OCI-LY1 (cell line): ENCODE measurements at regions not wholly inside any gene's neighbourhood (a gene's known extent, or its start where the extent isn't known, plus 50 kb on each side); places are given as distances from the start of the nearest gene placed in this dataset.
"Not testable (repeated sequence)": the region's sequence is repeated elsewhere in the genome, so short reads cannot be mapped to it uniquely, and the experiment has no call there.

Source experiments
- H2AFZ ChIP-seq: fragments of 200-600 bp; sonication (generic), shearing (Covaris generic); 2 replicates; pipeline ENCODE4 v1.6.0; 2014; ENCODE audit warnings: antibody characterized with exemption, mild to moderate bottlenecking, low read length
- H3F3A ChIP-seq: fragments of 200-600 bp; sonication (generic), shearing (Covaris generic); 2 replicates; pipeline ENCODE4 v1.6.0; 2014; ENCODE audit warnings: mild to moderate bottlenecking, antibody characterized with exemption, low read length, moderate library complexity; ENCODE audit not compliant: insufficient read depth
- H3K27ac ChIP-seq: fragments of 200-600 bp; sonication (generic); 2 replicates; pipeline ENCODE4 v1.5.1; 2014; ENCODE audit warnings: low read length, mixed run types, mild to moderate bottlenecking, low read depth; ENCODE audit not compliant: poor library complexity, severe bottlenecking
- H3K27me3 ChIP-seq: fragments of 200-600 bp; sonication (generic); 2 replicates; pipeline ENCODE4 v1.6.0; 2014; ENCODE audit warnings: antibody characterized with exemption, mild to moderate bottlenecking, low read length, moderate library complexity; ENCODE audit not compliant: insufficient read depth
- H3K36me3 ChIP-seq: fragments of 200-600 bp; sonication (generic); 2 replicates; pipeline ENCODE4 v1.6.1; 2014; ENCODE audit warnings: mild to moderate bottlenecking, antibody characterized with exemption, low read length, moderate library complexity, mixed read lengths; ENCODE audit not compliant: insufficient read depth
- H3K4me1 ChIP-seq: fragments of 200-600 bp; sonication (generic); 2 replicates; pipeline ENCODE4 v1.5.1; 2014; ENCODE audit warnings: mild to moderate bottlenecking, low read length, moderate library complexity; ENCODE audit not compliant: insufficient read depth, severe bottlenecking
- H3K4me2 ChIP-seq: fragments of 200-600 bp; sonication (generic), shearing (Covaris generic); 2 replicates; pipeline ENCODE4 v1.6.1; 2014; ENCODE audit warnings: low read length
- H3K4me3 ChIP-seq: fragments of 200-600 bp; sonication (generic); 2 replicates; pipeline ENCODE4 v1.5.1; 2014; ENCODE audit warnings: low read length, low read depth, mild to moderate bottlenecking, mixed read lengths; ENCODE audit not compliant: poor library complexity, severe bottlenecking
- H3K79me2 ChIP-seq: fragments of 200-600 bp; shearing (Covaris generic); 2 replicates; pipeline ENCODE4 v1.6.1; 2016; ENCODE audit warnings: mixed run types, low read length, mixed read lengths; ENCODE audit not compliant: insufficient read depth
- H3K9ac ChIP-seq: fragments of 200-600 bp; sonication (generic), shearing (Covaris generic); 2 replicates; pipeline ENCODE4 v1.6.1; 2014; ENCODE audit warnings: mild to moderate bottlenecking, low read length, mixed read lengths
- H3K9me2 ChIP-seq: fragments of 200-600 bp; sonication (generic), shearing (Covaris generic); 2 replicates; pipeline ENCODE4 v1.6.1; 2014; ENCODE audit warnings: low read depth, mild to moderate bottlenecking, low read length, mixed read lengths
- H3K9me3 ChIP-seq: fragments of 200-600 bp; shearing (Covaris generic); 2 replicates; pipeline ENCODE4 v1.6.1; 2014; ENCODE audit warnings: low read length, mixed read lengths
- H4K20me1 ChIP-seq: fragments of 200-600 bp; sonication (generic), shearing (Covaris generic); 2 replicates; pipeline ENCODE4 v1.6.0; 2016; ENCODE audit warnings: mild to moderate bottlenecking, low read length; ENCODE audit not compliant: insufficient read depth
- EZH2 ChIP-seq: fragments of 200-600 bp; sonication (generic), shearing (Covaris generic); IDR thresholded peaks from 2 replicates; pipeline ENCODE4 v1.8.0; 2017; ENCODE audit warnings: borderline replicate concordance, mixed run types, mild to moderate bottlenecking, antibody characterized with exemption, low read length, moderate library complexity, mixed read lengths
- TF ChIP-seq, protein P1 (sequence below): fragments of 200-600 bp; sonication (generic), shearing (Covaris generic); IDR thresholded peaks from 2 replicates; pipeline ENCODE4 v1.5.1; 2017; ENCODE audit warnings: mild to moderate bottlenecking, antibody characterized with exemption, low read length, moderate library complexity, mixed read lengths

DNA sequence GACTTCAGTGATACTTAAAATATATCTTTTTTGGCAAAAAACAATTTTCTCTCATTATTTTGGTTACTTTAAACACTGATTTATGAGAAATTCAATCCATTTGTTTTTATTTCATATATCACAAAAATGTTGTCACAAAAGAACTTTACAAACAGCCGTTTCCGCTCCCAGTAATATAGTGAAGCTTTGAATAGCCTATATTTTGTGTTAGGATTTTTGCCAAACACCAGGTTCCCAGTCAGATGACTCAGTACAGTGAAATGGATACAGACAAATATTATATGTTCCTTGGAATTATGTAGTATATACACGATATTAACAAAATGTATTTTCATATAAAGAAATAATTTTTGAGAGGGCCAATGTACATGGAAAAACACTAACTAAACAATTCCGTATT is 411.1 kb downstream of the CCER1 start:
- H3K27ac ChIP-seq, result no peak overlapping the region
- no peaks in the 10 kb centered on the region for H3K36me3 ChIP-seq
- H3K4me2 ChIP-seq, result no peak overlapping the region
- no peak for TF ChIP-seq EZH2
- TF ChIP-seq, protein P1, sequence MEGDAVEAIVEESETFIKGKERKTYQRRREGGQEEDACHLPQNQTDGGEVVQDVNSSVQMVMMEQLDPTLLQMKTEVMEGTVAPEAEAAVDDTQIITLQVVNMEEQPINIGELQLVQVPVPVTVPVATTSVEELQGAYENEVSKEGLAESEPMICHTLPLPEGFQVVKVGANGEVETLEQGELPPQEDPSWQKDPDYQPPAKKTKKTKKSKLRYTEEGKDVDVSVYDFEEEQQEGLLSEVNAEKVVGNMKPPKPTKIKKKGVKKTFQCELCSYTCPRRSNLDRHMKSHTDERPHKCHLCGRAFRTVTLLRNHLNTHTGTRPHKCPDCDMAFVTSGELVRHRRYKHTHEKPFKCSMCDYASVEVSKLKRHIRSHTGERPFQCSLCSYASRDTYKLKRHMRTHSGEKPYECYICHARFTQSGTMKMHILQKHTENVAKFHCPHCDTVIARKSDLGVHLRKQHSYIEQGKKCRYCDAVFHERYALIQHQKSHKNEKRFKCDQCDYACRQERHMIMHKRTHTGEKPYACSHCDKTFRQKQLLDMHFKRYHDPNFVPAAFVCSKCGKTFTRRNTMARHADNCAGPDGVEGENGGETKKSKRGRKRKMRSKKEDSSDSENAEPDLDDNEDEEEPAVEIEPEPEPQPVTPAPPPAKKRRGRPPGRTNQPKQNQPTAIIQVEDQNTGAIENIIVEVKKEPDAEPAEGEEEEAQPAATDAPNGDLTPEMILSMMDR, result no peak
- H3K4me3 ChIP-seq, result no peak overlapping the region
- no peaks in the 10 kb centered on the region for H3K4me1 ChIP-seq
- no peaks in the 10 kb centered on the region for H3K9me3 ChIP-seq
- no peak overlapping the region for H2AFZ ChIP-seq
- H3K9ac ChIP-seq, result no peak overlapping the region
- no peaks in the 10 kb centered on the region for H3F3A ChIP-seq
- no peaks in the 10 kb centered on the region for H3K79me2 ChIP-seq
- no peaks in the 10 kb centered on the region for H3K27me3 ChIP-seq
- H4K20me1 ChIP-seq, result no peaks in the 10 kb centered on the region
- H3K9me2 ChIP-seq, result no peaks in the 10 kb centered on the region

DNA sequence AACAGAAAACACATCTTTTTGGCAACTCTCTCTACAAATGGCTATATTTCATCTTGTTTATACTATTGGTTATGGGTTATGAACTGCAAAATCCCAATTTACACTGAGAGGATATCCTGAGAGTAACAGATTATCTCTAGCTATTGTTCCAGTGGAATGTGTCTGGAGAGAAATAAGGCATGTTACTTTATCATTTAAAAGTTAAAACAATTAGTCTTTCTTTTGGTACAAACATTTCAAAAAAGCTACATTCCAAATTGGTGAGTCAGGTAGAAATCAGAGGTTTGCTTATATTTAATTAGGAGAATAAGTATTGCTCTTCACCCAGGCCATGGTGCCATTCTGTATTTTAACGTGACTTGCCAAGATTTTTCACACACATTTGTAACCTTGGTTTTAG is 411.6 kb downstream of the CCER1 start:
- no peaks in the 10 kb centered on the region for H4K20me1 ChIP-seq
- H3K9ac ChIP-seq, result no peak overlapping the region
- no peak overlapping the region for H2AFZ ChIP-seq
- no peaks in the 10 kb centered on the region for H3K36me3 ChIP-seq
- H3K4me3 ChIP-seq, result no peak overlapping the region
- no peak overlapping the region for H3K27ac ChIP-seq
- TF ChIP-seq EZH2, result no peak
- TF ChIP-seq, protein P1, result no peak
- H3K9me2 ChIP-seq, result no peaks in the 10 kb centered on the region
- H3K4me1 ChIP-seq, result no peaks in the 10 kb centered on the region
- no peaks in the 10 kb centered on the region for H3K79me2 ChIP-seq
- H3F3A ChIP-seq, result no peaks in the 10 kb centered on the region
- H3K9me3 ChIP-seq, result no peaks in the 10 kb centered on the region
- H3K4me2 ChIP-seq, result no peak overlapping the region
- H3K27me3 ChIP-seq, result no peaks in the 10 kb centered on the region

DNA sequence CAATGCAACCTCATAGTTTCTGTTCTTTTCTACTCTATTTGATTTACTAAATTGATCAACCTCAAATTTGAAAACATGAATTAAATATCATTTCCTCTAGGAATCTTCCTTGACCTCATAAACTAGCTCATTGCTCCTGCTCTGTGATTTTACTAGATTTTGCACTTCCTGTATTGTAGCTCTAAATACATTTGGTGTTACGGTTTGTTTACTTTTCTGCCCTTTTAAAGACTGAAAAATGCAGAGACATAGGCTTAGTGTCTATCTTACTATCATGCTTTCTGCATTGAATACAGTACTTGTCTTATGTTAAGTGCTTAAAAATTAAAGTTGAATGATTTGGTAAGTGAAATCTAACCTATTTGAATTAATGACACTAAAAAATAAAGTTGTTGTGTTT is 412.1 kb downstream of the CCER1 start:
- H3K36me3 ChIP-seq, H3K27me3 ChIP-seq, H4K20me1 ChIP-seq, H3K4me3 ChIP-seq, H3K4me1 ChIP-seq, H3K79me2 ChIP-seq, H3K4me2 ChIP-seq, H3K9me2 ChIP-seq, H3K9ac ChIP-seq, H3K9me3 ChIP-seq, H3K27ac ChIP-seq, H2AFZ ChIP-seq, H3F3A ChIP-seq: not testable (repeated sequence)

DNA sequence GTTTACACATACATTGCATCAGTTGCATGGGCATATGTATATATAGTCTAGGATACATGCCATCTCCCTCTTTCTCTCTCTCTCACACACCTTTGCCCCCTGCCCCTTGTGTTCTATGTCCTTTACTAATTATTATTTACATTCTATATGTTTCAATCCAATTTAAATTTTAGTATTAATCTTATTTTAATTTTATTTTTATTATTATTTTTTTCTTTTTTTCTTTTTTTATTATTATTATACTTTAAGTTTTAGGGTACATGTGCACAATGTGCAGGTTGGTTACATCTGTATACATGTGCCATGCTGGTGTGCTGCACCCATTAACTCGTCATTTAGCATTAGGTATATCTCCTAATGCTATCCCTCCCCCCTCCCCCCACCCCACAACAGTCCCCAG is 421.1 kb downstream of the CCER1 start:
- H3K9ac ChIP-seq, H3K4me1 ChIP-seq, H3K4me2 ChIP-seq, H4K20me1 ChIP-seq, H3F3A ChIP-seq, H3K27me3 ChIP-seq, H3K4me3 ChIP-seq, H3K36me3 ChIP-seq, H3K27ac ChIP-seq, H3K9me3 ChIP-seq, H3K79me2 ChIP-seq, H2AFZ ChIP-seq, H3K9me2 ChIP-seq: not testable (repeated sequence)
